HFFc6 (cell line): ENCODE measurements at regions not wholly inside any gene's neighbourhood (a gene's known extent, or its start where the extent isn't known, plus 50 kb on each side); places are given as distances from the start of the nearest gene placed in this dataset.

Experiments used
- DNase-seq: peaks from one replicate; pipeline ENCODE4 v3.0.0-alpha.2; 2018
- H3K27ac Mint-ChIP-seq: 2 replicates; pipeline ENCODE4 v1.8.0; 2020; ENCODE audit warnings: mild to moderate bottlenecking, mixed read lengths
- H3K27me3 Mint-ChIP-seq: 2 replicates; pipeline ENCODE4 v1.8.0; 2021; ENCODE audit warnings: mild to moderate bottlenecking, moderate library complexity, mixed read lengths; ENCODE audit not compliant: insufficient read depth
- H3K36me3 Mint-ChIP-seq: 2 replicates; pipeline ENCODE4 v1.8.0; 2021; ENCODE audit warnings: low read depth, mixed read lengths
- H3K4me1 Mint-ChIP-seq: 2 replicates; pipeline ENCODE4 v1.8.0; 2020; ENCODE audit warnings: low read depth, mixed read lengths
- H3K4me3 Mint-ChIP-seq: 2 replicates; pipeline ENCODE4 v1.8.0; 2020; ENCODE audit warnings: mild to moderate bottlenecking, moderate library complexity, mixed read lengths
- H3K9me3 Mint-ChIP-seq: 2 replicates; pipeline ENCODE4 v1.8.0; 2020; ENCODE audit warnings: mild to moderate bottlenecking, mixed read lengths
- CTCF ChIP-seq: fragments of 200-600 bp; sonication (generic); IDR thresholded peaks from 2 replicates; pipeline ENCODE4 v1.5.0; 2021; ENCODE audit warnings: antibody characterized with exemption, mild to moderate bottlenecking

GRCh38 chr9:11349187-11349586 lies 736.4 kb upstream of the PTPRD start:
- Mint-ChIP-seq H3K27me3 (no peaks in the 10 kb centered on the region), H3K9me3 (peaks cover 41% of the 10 kb centered on the region), H3K27ac (no peak overlapping the region), H3K36me3 (no peaks in the 10 kb centered on the region), H3K4me3 (no peak overlapping the region), H3K4me1 (no peaks in the 10 kb centered on the region)
- no peak for DNase-seq
- TF ChIP-seq CTCF = no peak

GRCh38 chr9:11352612-11353011 lies 739.8 kb upstream of the PTPRD start:
- Mint-ChIP-seq H3K4me3 (no peak overlapping the region), H3K9me3 (peaks cover 42% of the 10 kb centered on the region), H3K36me3 (no peaks in the 10 kb centered on the region), H3K27me3 (no peaks in the 10 kb centered on the region; the same call in 1 of the 2 replicates), H3K4me1 (no peaks in the 10 kb centered on the region), H3K27ac (no peak overlapping the region)
- TF ChIP-seq CTCF = no peak
- no peak for DNase-seq

GRCh38 chr9:11356067-11356466 lies 743.3 kb upstream of the PTPRD start:
- peaks cover 2% of the 10 kb centered on the region; the same call in 1 of the 2 replicates for H3K27me3 Mint-ChIP-seq
- no peak for TF ChIP-seq CTCF
- H3K4me3 Mint-ChIP-seq = no peak overlapping the region
- peaks cover 31% of the 10 kb centered on the region for H3K9me3 Mint-ChIP-seq
- H3K27ac Mint-ChIP-seq = no peak overlapping the region
- no peak for DNase-seq
- H3K36me3 Mint-ChIP-seq = no peaks in the 10 kb centered on the region
- no peaks in the 10 kb centered on the region for H3K4me1 Mint-ChIP-seq

GRCh38 chr9:11366585-11367129 lies 753.9 kb upstream of the PTPRD start:
- no peak for DNase-seq
- no peak for TF ChIP-seq CTCF
- Mint-ChIP-seq H3K9me3 (peaks cover 14% of the 10 kb centered on the region), H3K27me3 (no peaks in the 10 kb centered on the region), H3K4me3 (no peak overlapping the region), H3K27ac (no peak overlapping the region), H3K4me1 (no peaks in the 10 kb centered on the region), H3K36me3 (0 out of 2 replicates have a peak, but pooled peaks cover 3% of the 10 kb centered on the region)

GRCh38 chr9:11374926-11375325 lies 762.1 kb upstream of the PTPRD start:
- no peaks in the 10 kb centered on the region for H3K27me3 Mint-ChIP-seq
- no peaks in the 10 kb centered on the region for H3K36me3 Mint-ChIP-seq
- no peak overlapping the region for H3K27ac Mint-ChIP-seq
- H3K9me3 Mint-ChIP-seq = peaks cover 20% of the 10 kb centered on the region
- no peak overlapping the region for H3K4me3 Mint-ChIP-seq
- no peak for TF ChIP-seq CTCF
- no peak for DNase-seq
- H3K4me1 Mint-ChIP-seq = no peaks in the 10 kb centered on the region

GRCh38 chr9:11402621-11403020 lies 789.8 kb upstream of the PTPRD start:
- H3K4me3 Mint-ChIP-seq = no peak overlapping the region
- H3K36me3 Mint-ChIP-seq = peaks cover 12% of the 10 kb centered on the region; the same call in 1 of the 2 replicates
- H3K4me1 Mint-ChIP-seq = no peaks in the 10 kb centered on the region
- H3K27ac Mint-ChIP-seq = no peak overlapping the region
- no peak for TF ChIP-seq CTCF
- no peaks in the 10 kb centered on the region for H3K27me3 Mint-ChIP-seq
- peaks cover 56% of the 10 kb centered on the region for H3K9me3 Mint-ChIP-seq
- DNase-seq = no peak
